ENCODE measurements at regions not wholly inside any gene's neighbourhood (a gene's known extent, or its start where the extent isn't known, plus 50 kb on each side); places are given as distances from the start of the nearest gene placed in this dataset.

DNA sequence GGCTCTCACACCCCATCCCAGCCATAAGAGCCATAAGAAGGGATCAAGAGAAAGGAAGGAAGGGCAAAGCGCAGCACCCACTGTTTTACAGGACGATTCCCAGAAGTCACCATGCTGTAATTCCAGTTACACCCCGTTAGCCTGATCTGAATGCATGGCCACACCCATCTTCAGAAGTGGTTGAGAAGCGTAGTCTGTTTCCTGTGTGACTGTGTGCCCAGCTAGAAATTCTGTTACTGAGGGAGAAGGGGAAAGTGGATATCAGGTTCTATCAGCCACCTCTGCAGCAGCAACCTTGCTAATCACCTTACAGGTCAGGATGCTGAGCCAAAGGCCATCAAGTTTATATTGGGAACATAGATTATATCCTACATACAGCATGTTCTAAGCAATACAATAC, 260.0 kb downstream of the ABHD5 start:
- no peak for DNase-seq (ENCODE audit: low read depth)

DNA sequence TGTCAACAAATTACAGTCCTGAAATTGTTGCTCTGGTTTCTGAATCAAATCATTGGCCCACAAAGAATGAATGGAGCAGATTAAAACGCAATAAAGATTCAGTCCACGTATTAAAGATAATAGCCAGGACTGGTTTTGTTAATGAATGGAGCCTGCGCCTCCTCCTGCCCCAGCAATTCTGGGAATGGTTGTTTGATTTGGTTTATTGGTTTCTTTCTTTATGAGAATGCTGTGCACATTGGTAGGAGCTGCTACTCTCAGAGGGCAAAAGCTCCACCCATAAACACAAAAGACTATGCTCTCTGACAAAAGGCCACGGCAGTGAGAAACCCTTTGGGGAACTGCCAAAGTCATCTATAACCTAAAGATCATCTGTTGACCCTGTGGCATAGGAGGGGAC, 261.1 kb downstream of the ABHD5 start:
- no peak for DNase-seq (ENCODE audit: low read depth)

DNA sequence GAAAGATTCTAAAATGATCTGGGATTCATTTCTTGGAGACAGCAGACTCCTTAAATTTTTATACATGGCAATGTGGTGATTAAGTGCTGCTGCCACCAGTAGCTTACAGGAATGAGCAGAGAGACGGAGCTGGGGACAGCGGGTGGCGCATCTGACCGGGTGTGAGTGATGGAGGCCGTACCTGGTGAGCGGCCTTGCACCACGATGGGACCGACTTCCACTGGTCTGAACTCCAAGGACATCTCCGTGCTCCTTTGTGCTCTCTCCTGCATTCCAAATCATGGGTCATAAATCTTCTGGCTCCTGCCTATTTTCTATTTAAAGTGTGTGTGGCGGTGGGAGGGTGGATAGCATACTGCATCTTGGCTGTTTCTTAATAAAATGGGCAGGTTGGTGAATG, 262.6 kb downstream of the ABHD5 start:
- no peak for DNase-seq (ENCODE audit: low read depth)

GRCh38 chr3:43953814-43954692, 263.3 kb downstream of the ABHD5 start:
- no peak for DNase-seq (ENCODE audit: low read depth)

GRCh38 chr3:43956945-43957344, 266.2 kb downstream of the ABHD5 start:
- no peak for DNase-seq (ENCODE audit: low read depth)

DNA sequence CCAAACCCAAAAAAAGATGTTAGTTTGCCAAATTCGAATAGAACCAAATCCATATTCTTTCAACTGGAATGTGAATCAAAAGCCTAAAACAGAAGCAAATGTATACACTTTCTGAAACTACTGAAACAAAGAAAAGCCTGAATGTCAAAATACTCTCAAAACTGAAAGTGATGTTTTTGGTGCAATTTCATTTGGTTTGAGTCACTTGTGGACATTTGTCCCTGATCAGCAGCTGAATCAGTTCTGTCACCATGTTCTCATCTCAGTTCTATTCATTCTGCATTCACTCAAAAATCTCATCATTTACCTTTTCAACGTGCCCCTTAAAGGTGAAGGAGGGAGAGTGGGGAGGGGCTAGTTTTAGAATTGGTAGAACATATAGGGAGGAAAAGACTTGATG, 266.8 kb downstream of the ABHD5 start:
- no peak for DNase-seq (ENCODE audit: low read depth)

GRCh38 chr3:43958005-43958770, 267.4 kb downstream of the ABHD5 start:
- DNase-seq (ENCODE audit: low read depth) = no peak

GRCh38 chr3:43958973-43959372, 268.2 kb downstream of the ABHD5 start:
- no peak for DNase-seq (ENCODE audit: low read depth)

DNA sequence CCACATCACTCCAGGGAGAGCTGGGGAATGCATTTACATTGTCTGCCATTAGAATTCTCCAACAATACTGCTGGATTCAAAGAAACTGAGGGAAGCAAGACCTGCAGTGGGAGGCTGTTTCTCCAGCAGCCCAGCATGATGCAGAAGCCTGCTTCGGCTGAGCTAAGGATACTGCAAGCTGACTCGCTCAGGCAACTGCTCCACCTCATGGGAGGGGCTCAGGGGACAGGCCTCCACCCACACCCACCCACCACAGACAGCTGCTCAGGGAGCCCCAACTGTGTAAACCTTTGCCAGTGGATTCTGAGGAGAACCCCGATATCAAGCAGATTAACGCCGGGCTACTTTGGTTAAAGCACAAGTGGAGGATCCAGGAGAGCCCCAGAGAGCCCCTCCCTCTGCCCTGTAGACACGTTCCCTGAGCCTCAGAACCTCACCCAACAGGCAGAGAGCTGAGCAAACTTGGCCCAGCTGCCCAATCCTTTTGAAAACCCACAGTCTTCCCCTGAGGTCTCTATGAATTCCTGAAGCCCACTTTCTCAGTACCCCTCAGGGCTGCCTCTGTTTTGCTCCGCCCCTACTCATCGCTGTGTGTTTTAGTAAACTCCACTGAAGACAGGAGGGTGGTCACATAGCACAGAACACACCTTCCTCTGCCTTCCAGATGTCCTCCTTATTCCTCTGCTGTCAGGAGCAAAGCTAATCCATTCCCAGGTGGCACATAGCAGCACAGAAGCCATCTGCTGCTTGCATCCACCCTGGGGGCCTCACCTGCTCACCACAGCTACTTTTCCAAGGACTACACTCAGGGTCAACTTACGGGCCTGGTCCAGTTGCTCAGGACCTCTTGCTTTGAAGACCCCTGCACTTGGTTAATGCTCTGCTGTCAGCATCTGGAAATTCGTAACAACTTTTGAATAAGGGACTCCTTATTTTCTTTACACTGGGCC, 269.0 kb downstream of the ABHD5 start:
- no peak for DNase-seq (ENCODE audit: low read depth)

- no peak for DNase-seq (ENCODE audit: low read depth)
Observed at GRCh38 chr3:43960448-43960840, 269.7 kb downstream of the ABHD5 start.

- no peak for DNase-seq (ENCODE audit: low read depth)
Observed at GRCh38 chr3:43962043-43962442, 271.3 kb downstream of the ABHD5 start.

DNA sequence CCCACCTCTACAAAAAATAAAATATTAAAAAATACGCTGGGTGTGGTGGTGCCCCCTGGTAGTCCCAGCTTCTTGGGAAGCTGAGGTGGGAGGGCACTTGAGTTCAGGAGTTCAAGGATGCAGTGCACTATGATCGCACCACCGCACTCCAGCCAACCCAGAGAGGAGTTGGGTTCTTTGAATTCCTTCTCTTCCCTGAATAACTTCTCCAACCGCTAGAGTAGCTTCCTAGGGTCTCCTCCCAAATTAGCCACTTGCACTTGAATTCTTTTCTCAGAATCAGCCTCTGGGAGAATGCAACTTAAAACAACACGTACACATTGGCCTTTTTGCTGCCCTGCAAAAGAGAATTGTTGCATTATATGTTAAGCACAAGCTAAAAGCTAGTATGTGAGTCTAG, 272.5 kb downstream of the ABHD5 start:
- no peak for DNase-seq (ENCODE audit: low read depth)

- no peak for DNase-seq (ENCODE audit: low read depth)
Observed at GRCh38 chr3:43964640-43965039, 273.9 kb downstream of the ABHD5 start.

DNA sequence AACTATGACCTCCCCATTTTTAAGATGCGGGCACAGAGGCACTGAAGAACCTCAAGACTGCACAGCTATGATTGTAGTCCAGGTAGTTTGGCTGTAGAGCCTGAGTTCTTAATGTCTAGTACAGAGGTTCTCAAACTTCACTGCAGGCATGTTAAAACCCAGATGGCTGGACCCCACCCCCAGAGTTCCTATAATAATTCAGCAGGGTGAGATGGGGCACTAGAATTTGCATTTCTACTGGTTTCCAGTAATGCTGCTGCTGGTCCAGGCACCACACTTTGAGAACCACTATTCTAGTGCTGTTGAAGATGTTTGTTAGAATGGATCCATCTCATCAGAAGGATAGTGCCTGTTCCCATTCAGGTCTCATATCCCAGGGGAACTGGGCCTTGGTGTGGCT, 274.9 kb downstream of the ABHD5 start:
- no peak for DNase-seq (ENCODE audit: low read depth)

GRCh38 chr3:43966126-43966525, 275.4 kb downstream of the ABHD5 start:
- DNase-seq (ENCODE audit: low read depth) = no peak

DNA sequence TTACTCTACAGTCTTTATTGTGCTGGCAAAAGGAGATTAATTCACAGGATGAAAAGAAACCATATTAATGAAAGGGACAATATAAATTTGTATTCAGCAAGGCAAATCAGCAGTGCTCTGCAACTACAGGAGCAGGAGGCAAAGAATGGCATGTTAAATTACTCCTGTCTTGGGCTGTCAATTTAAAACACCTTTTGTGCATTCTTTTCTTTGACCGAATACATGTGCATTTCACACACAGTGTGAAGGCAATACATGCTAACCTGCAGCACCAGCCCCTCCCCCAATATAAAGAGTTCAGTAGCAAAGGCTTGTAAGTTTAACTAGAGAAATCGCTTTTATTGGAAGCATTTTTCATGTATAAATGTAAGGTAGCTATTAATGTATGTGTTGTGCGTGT, 275.2 kb upstream of the TOPAZ1 start:
- no peak for DNase-seq (ENCODE audit: low read depth)

GRCh38 chr3:43968465-43968864, 273.2 kb upstream of the TOPAZ1 start:
- DNase-seq (ENCODE audit: low read depth) = no peak

- DNase-seq (ENCODE audit: low read depth) = no peak
Observed at GRCh38 chr3:43969944-43970343, 271.7 kb upstream of the TOPAZ1 start.

DNA sequence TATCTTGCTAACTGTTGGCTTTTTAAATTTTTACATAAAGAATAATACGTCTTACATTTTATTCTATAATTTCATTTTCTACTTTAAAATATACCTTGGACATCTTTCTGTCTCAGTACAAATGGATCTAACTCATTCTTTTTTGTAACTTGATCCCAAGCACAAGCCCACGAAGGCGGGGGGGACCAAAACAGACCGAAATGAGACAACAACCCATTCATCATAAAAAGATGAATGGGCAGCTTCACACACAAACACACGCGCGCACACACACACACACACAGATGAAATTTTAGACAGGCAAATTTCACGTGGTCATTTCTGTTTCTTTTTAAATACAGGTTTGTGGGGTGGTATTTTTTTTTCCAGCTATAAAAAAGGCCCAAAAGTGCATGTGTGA, 271.3 kb upstream of the TOPAZ1 start:
- DNase-seq (ENCODE audit: low read depth) = no peak

GRCh38 chr3:43970920-43971319, 270.8 kb upstream of the TOPAZ1 start:
- no peak for DNase-seq (ENCODE audit: low read depth)

DNA sequence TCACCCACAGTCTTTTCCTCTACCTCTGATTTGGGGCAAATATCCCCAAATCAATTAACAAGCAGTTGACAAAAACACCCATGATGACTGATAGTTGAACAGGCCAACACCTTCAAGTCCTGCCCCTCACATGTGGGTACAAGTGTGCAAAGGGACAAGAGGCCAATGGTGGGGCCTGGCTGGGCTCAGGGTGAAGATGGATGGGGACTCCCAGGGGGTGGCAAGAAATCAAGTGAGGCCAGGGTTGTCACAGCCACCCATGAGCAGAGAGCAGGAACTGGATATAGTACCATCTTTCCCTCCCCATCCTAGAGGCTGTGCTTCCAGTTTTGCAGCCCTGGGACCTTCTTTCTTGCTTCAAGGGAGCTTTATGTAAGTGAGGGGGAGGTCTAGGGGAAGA, 270.2 kb upstream of the TOPAZ1 start:
- no peak for DNase-seq (ENCODE audit: low read depth)

DNA sequence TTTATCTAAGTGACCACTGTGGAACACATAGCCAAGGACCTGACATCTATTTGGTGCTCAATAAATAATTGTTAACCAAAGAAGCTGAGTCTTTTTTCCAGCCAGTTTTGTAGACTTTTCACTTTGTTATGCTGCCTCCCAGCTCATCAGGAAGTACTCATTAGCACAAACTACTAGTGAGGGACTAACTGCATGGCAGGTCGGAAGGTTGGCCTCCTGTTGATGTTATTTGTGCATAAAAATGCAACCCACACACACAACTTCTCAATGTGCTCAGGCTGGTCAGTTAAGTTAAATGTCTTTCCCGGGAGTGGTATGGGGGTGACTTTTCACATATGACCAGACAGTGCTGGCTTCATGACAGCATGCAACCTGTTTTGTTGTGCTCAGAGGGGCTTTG, 263.0 kb upstream of the TOPAZ1 start:
- no peak for DNase-seq (ENCODE audit: low read depth)

All from activated T-cell treated with anti-CD3 and anti-CD28 coated beads for 1 hour (primary cell).